ENCODE measurements at regions not wholly inside any gene's neighbourhood (a gene's known extent, or its start where the extent isn't known, plus 50 kb on each side); places are given as distances from the start of the nearest gene placed in this dataset.

- TF ChIP-seq ZBTB38 (CRISPR knock-in tag; IDR thresholded peaks at IDR 0.05) (no peak), CTCF (CRISPR knock-in tag; IDR thresholded peaks at IDR 0.05) (no peak), FOSL1 (CRISPR knock-in tag; IDR thresholded peaks at IDR 0.05; ENCODE audit: borderline replicate concordance) (no peak), EZH2 (conservative IDR thresholded peaks at IDR 0.05; ENCODE audit: low read depth, low read length) (no peak), ZNF367 (CRISPR knock-in tag; IDR thresholded peaks at IDR 0.05; ENCODE audit: borderline replicate concordance) (no peak), CREM (IDR thresholded peaks at IDR 0.05) (no peak), CREM (CRISPR knock-in tag; IDR thresholded peaks at IDR 0.05) (no peak), ISX (CRISPR knock-in tag; conservative IDR thresholded peaks at IDR 0.05) (no peak), KAT8 (CRISPR knock-in tag; IDR thresholded peaks at IDR 0.05) (no peak), POLR2A (IDR thresholded peaks at IDR 0.05; ENCODE audit: insufficient read depth in 1 of 2, low read depth in 2 of 2, low read length in 2 of 2) (no peak), ZNF136 (CRISPR knock-in tag; IDR thresholded peaks at IDR 0.05; ENCODE audit: low read depth) (no peak), KLF16 (CRISPR knock-in tag; IDR thresholded peaks at IDR 0.05) (no peak), YY1 (IDR thresholded peaks at IDR 0.05; ENCODE audit: insufficient read depth, insufficient replicate concordance, low read depth, low read length) (no peak)
Measured at GRCh38 chr1:109832945-109833344, 69.2 kb upstream of the EPS8L3 start.
